Naive thymus-derived CD4-positive, alpha-beta T cell (primary cell): ENCODE measurements at regions not wholly inside any gene's neighbourhood (a gene's known extent, or its start where the extent isn't known, plus 50 kb on each side); places are given as distances from the start of the nearest gene placed in this dataset.

Source experiments
- ATAC-seq: fragments of 150-1000 bp; cut with Tn5 transposase; 2 replicates; pipeline ENCODE4 v1.10.0; 2021; ENCODE audit warnings: mild to moderate bottlenecking, moderate library complexity
- CTCF ChIA-PET: fragments of 350-600 bp; sonication (Branson Sonifier 250); formaldehyde crosslinking; loops from one replicate; lab custom pipeline; 2021; ENCODE audit warnings: antibody characterized with exemption; lab: Charles Lee
- POLR2A ChIA-PET: fragments of 350-600 bp; sonication (Branson Sonifier 250); formaldehyde crosslinking; loops from one replicate; lab custom pipeline; 2021; ENCODE audit warnings: antibody characterized with exemption, inconsistent platforms; lab: Charles Lee
- DNase-seq, 9 donors: peaks; one replicate each; pipeline versions ENCODE4 v3.0.0 to v3.0.0-alpha.2; 2020 to 2022; ENCODE audit warnings: mixed read lengths in 1 of 9
- H3K27ac ChIP-seq: one replicate; pipeline ENCODE4 v1.7.0; 2013; ENCODE audit warnings: mild to moderate bottlenecking, low read depth, low read length, moderate library complexity
- H3K27me3 ChIP-seq, 2 donors: one replicate each; pipeline ENCODE4 v1.7.0; 2013; ENCODE audit warnings: low read length in 2 of 2, mild to moderate bottlenecking in 2 of 2, moderate library complexity in 2 of 2; ENCODE audit not compliant: control insufficient read depth in 2 of 2, insufficient read depth in 2 of 2
- H3K36me3 ChIP-seq, 3 experiments: 1 replicate in 2 of 3; 2 replicates in 1 of 3; pipeline ENCODE4 v1.7.0; 2013; ENCODE audit warnings: low read length in 3 of 3, mild to moderate bottlenecking in 3 of 3, moderate library complexity in 1 of 3; ENCODE audit not compliant: insufficient read depth in 3 of 3, control insufficient read depth in 2 of 3
- H3K4me1 ChIP-seq, 2 donors: one replicate each; pipeline ENCODE4 v1.7.0; 2013; ENCODE audit warnings: low read length in 2 of 2, mild to moderate bottlenecking in 2 of 2, moderate library complexity in 1 of 2; ENCODE audit not compliant: control insufficient read depth in 2 of 2, insufficient read depth in 2 of 2
- H3K4me3 ChIP-seq: 2 replicates; pipeline ENCODE4 v1.7.0; 2013; ENCODE audit warnings: mild to moderate bottlenecking, low read length
- H3K9me3 ChIP-seq, 3 experiments: 1 replicate in 2 of 3; 2 replicates in 1 of 3; pipeline ENCODE4 v1.7.0; 2013; ENCODE audit warnings: low read length in 3 of 3; ENCODE audit not compliant: control insufficient read depth in 2 of 3
- H3K27ac Mint-ChIP-seq, 9 donors: one replicate each; pipeline ENCODE4 v1.8.0; 2020 to 2022; ENCODE audit warnings: mixed read lengths in 9 of 9, mild to moderate bottlenecking in 8 of 9, moderate library complexity in 5 of 9, inconsistent platforms in 2 of 9
- H3K27me3 Mint-ChIP-seq, 5 donors: one replicate each; pipeline ENCODE4 v1.8.0; 2021 to 2022; ENCODE audit warnings: mixed read lengths in 5 of 5, mild to moderate bottlenecking in 1 of 5
- H3K36me3 Mint-ChIP-seq, 5 donors: one replicate each; pipeline ENCODE4 v1.8.0; 2020 to 2022; ENCODE audit warnings: mixed read lengths in 5 of 5, mild to moderate bottlenecking in 3 of 5, inconsistent platforms in 1 of 5
- H3K4me1 Mint-ChIP-seq, 7 donors: one replicate each; pipeline ENCODE4 v1.8.0; 2020 to 2022; ENCODE audit warnings: mixed read lengths in 7 of 7, mild to moderate bottlenecking in 3 of 7, inconsistent platforms in 1 of 7
- H3K4me3 Mint-ChIP-seq, 10 donors: one replicate each; pipeline ENCODE4 v1.8.0; 2020 to 2022; ENCODE audit warnings: mild to moderate bottlenecking in 10 of 10, mixed read lengths in 10 of 10, moderate library complexity in 6 of 10, inconsistent platforms in 2 of 10
- H3K9me3 Mint-ChIP-seq, 11 donors: one replicate each; pipeline ENCODE4 v1.8.0; 2020 to 2022; ENCODE audit warnings: mixed read lengths in 11 of 11, mild to moderate bottlenecking in 4 of 11, inconsistent platforms in 1 of 11, moderate library complexity in 1 of 11
- intact Hi-C, 2 donors: fragments of 100-400 bp; cut with micrococcal nuclease; formaldehyde crosslinking; loops; one replicate each; pipeline ENCODE4 v1.15.1; 2023

DNA sequence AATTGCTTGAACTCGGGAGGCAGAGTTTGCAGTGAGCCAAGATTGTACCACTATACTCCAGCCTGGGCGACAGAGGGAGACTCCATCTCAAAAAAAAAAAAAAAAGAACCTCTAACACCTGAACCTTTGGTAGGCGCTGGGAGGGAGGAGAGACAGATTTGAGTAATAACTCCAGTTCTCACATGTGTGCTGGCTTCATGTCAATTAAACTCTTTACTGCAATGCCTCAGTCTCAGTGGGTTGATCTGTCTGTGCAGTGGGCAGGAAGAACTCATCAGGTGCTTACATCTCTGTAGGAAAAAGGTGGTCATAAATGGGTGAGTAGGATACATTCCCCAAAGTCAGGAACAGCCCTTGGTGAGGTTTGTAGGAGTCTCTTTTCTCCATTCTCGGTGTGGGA, 85.1 kb upstream of the ABCC4 start:
- Histone ChIP-seq H3K4me3 (no peak overlapping the region), H3K36me3 (no peaks in the 10 kb centered on the region), H3K4me1 (no peaks in the 10 kb centered on the region), H3K9me3 (no peaks in the 10 kb centered on the region), H3K27me3 (no peaks in the 10 kb centered on the region), H3K27ac (no peak overlapping the region)
- ATAC-seq (no peak), DNase-seq (no peak)
- Mint-ChIP-seq H3K4me3 (no peak overlapping the region), H3K9me3 (peaks cover 0 to 1% (median 0%) of the 10 kb centered on the region in 11 donors), H3K27me3 (peaks cover 7 to 27% (median 10%) of the 10 kb centered on the region in 5 donors), H3K36me3 (peaks cover 0 to 4% (median 0%) of the 10 kb centered on the region in 5 donors), H3K4me1 (peaks cover 0 to 2% (median 0%) of the 10 kb centered on the region in 7 donors), H3K27ac (no peak overlapping the region)
- POLR2A ChIA-PET, result no interaction called here
- intact Hi-C loops, result no loop called here
- CTCF ChIA-PET, result interaction anchor here (1.0 kb wide), 1 partner anchor 195 kb away, joined by 3 read pairs; no protein-coding TSS in a partner anchor

DNA sequence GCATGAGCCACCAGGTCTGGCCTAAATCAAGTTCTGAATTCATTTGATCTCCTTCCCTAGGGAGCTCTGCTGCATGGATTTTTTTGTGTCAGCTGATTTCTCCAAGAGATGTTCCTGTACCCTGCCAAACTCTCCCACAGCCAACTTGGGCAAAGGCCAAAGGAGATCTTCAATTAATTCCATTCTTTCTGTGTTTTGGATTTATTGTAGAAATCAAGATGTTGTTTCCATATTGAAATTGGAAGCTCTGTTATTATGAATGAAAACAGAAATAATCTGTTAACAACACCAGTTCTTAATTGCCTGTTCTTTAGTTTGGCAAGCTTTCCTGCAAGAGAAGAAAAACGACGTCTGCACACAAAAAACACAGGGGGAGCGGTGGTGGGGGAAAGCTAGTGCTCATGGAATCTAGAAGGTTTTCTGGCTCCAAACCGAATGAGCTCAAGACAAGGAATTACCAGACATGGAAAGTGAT, 86.5 kb upstream of the ABCC4 start:
- ChIA-PET POLR2A (no interaction called here), CTCF (interaction anchor here (1.2 kb wide), 1 partner anchor 199 kb away, joined by 6 read pairs; no protein-coding TSS in a partner anchor)
- Histone ChIP-seq H3K27ac (no peak overlapping the region), H3K36me3 (no peaks in the 10 kb centered on the region), H3K9me3 (no peaks in the 10 kb centered on the region), H3K4me1 (no peaks in the 10 kb centered on the region), H3K27me3 (no peaks in the 10 kb centered on the region), H3K4me3 (no peak overlapping the region)
- H3K36me3 Mint-ChIP-seq, result peaks cover 0 to 4% (median 0%) of the 10 kb centered on the region in 5 donors
- peaks cover 0 to 3% (median 0%) of the 10 kb centered on the region in 11 donors for H3K9me3 Mint-ChIP-seq
- peaks cover 0 to 6% (median 0%) of the 10 kb centered on the region in 7 donors for H3K4me1 Mint-ChIP-seq
- peak overlapping the region in 1 of 9 donors; percentile 41 for H3K27ac Mint-ChIP-seq
- DNase-seq (no peak), ATAC-seq (no peak)
- H3K4me3 Mint-ChIP-seq, result no peak overlapping the region
- intact Hi-C loops, result no loop called here
- H3K27me3 Mint-ChIP-seq, result peaks cover 7 to 27% (median 13%) of the 10 kb centered on the region in 5 donors

DNA sequence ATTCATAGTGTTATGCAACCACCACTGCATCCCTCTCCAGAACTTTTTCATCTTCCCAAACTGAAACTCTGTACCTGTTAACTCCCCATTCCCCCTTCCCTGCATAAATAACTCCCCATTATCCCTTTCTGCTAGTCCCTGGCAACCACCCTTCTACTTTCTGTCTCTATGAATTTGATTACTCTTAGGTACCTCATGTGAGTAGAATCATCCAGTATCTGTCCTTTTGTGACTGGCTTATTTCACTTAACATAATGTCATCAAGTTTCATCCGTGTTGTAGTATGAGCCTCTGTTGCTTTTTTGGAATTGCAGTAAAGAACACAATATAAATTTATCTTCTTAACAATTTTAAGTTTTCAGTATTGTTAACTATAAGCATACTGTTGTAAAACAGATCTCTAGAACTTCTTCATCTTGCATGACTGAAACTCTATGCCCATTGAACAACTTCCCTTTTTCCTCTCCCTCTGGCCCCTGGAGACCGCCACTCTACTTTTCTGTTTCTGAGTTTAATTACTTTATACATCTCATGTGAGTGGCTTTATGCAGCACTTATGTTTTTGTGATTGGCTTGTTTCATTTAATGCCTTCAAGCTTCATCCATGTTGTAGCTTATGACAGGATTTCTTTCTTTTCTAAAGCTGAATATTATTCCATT, 87.3 kb upstream of the ABCC4 start:
- Mint-ChIP-seq H3K9me3 (peaks cover 0 to 3% (median 0%) of the 10 kb centered on the region in 11 donors), H3K4me3 (no peak overlapping the region), H3K4me1 (peaks cover 0 to 6% (median 0%) of the 10 kb centered on the region in 7 donors), H3K36me3 (peaks cover 0 to 4% (median 0%) of the 10 kb centered on the region in 5 donors), H3K27ac (no peak overlapping the region), H3K27me3 (peaks cover 7 to 27% (median 13%) of the 10 kb centered on the region in 5 donors)
- ChIA-PET POLR2A (no interaction called here), CTCF (interaction anchor here (0.7 to 1.2 kb wide), 2 partner anchors 16 to 200 kb away, joined by 4 to 6 read pairs; no protein-coding TSS in a partner anchor)
- intact Hi-C loops, result no loop called here
- ATAC-seq (no peak), DNase-seq (no peak)
- Histone ChIP-seq H3K27ac (no peak overlapping the region), H3K9me3 (no peaks in the 10 kb centered on the region), H3K4me3 (no peak overlapping the region), H3K36me3 (no peaks in the 10 kb centered on the region), H3K27me3 (no peaks in the 10 kb centered on the region), H3K4me1 (no peaks in the 10 kb centered on the region)

DNA sequence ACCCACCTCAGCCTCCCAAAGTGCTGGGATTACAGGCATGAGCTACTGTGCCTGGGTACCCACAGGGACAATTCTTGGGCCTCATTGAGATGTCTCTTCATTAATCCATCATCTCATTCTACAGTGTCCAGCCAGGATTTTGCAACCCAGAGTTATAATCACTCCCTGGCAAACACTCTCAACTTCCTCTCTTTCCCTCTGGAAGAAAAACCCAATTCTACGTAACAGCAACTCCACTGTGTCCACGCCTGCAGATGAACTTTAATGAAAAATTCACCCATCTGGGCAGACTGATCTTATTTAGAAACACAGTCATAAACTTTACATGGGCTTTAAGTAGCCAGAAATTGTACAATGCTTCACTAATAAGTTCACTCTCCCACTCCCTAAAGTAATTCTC, 90.1 kb upstream of the ABCC4 start:
- intact Hi-C loops, result no loop called here
- Histone ChIP-seq H3K36me3 (no peaks in the 10 kb centered on the region), H3K27ac (no peak overlapping the region), H3K4me1 (no peaks in the 10 kb centered on the region), H3K27me3 (no peaks in the 10 kb centered on the region), H3K9me3 (no peaks in the 10 kb centered on the region), H3K4me3 (no peak overlapping the region)
- ATAC-seq (no peak), DNase-seq (no peak)
- peaks cover 0 to 6% (median 0%) of the 10 kb centered on the region in 7 donors for H3K4me1 Mint-ChIP-seq
- CTCF ChIA-PET, result interaction anchor here (0.5 kb wide), 1 partner anchor 15 kb away, joined by 3 read pairs; no protein-coding TSS in a partner anchor
- H3K9me3 Mint-ChIP-seq, result peaks cover 0 to 3% (median 0%) of the 10 kb centered on the region in 11 donors
- no peak overlapping the region for H3K27ac Mint-ChIP-seq
- H3K36me3 Mint-ChIP-seq, result peaks cover 0 to 4% (median 0%) of the 10 kb centered on the region in 5 donors
- POLR2A ChIA-PET, result no interaction called here
- peaks cover 7 to 24% (median 13%) of the 10 kb centered on the region in 5 donors for H3K27me3 Mint-ChIP-seq
- no peak overlapping the region for H3K4me3 Mint-ChIP-seq

DNA sequence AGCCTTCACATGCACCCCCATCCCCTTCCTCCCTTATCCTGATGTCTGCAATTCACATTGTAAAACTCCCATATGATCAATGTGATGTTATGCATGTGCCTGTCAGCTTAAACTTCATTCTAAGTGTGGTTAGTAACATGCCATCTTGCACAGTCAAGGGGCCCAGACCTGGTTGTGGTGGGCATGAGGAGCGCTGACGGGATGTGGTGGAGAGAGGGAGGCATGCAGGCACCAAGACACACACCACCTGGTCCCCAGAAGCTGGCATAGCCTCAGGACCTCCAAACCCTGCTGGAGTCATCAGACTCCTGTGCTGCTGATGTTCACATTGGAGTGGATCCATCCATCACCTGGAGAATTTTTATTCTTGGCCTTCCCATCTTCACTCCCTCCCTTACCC, 90.5 kb upstream of the ABCC4 start:
- no peaks in the 10 kb centered on the region for H3K36me3 ChIP-seq
- CTCF ChIA-PET, result no interaction called here
- H3K27ac Mint-ChIP-seq, result no peak overlapping the region

DNA sequence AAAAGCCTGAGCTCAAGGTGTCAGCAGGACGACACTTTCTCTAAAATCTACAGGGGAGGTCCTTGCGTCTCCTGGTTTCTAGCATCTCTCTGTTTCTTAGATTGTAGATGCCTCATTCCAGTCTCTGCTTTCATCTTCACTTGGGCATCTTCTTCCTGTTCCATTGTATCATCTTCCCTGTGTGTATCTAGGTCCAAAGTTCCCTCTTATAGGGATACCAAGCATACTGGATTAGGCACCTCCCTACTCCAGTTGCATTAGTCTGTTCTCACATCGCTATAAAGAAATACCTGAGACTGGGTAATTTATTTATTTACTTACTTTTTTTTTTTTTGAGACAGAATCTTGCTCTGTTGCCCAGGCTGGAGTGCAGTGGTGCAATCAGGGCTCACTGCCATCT, 91.3 kb upstream of the ABCC4 start:
- H3K9me3 Mint-ChIP-seq, result peaks cover 0 to 3% (median 0%) of the 10 kb centered on the region in 11 donors
- H3K4me1 Mint-ChIP-seq, result peaks cover 0 to 6% (median 0%) of the 10 kb centered on the region in 7 donors
- Histone ChIP-seq H3K27ac (no peak overlapping the region), H3K27me3 (no peaks in the 10 kb centered on the region), H3K36me3 (no peaks in the 10 kb centered on the region), H3K4me1 (no peaks in the 10 kb centered on the region), H3K9me3 (no peaks in the 10 kb centered on the region), H3K4me3 (no peak overlapping the region)
- intact Hi-C loops, result no loop called here
- H3K27me3 Mint-ChIP-seq, result peaks cover 7 to 24% (median 13%) of the 10 kb centered on the region in 5 donors
- no peak overlapping the region for H3K27ac Mint-ChIP-seq
- H3K36me3 Mint-ChIP-seq, result peaks cover 0 to 4% (median 0%) of the 10 kb centered on the region in 5 donors
- ChIA-PET POLR2A (no interaction called here), CTCF (no interaction called here)
- ATAC-seq (no peak), DNase-seq (no peak)
- no peak overlapping the region for H3K4me3 Mint-ChIP-seq

More for the DNA sequence above, 90.5 kb upstream of the ABCC4 start:
- Histone ChIP-seq H3K27ac (no peak overlapping the region), H3K4me1 (no peaks in the 10 kb centered on the region), H3K4me3 (no peak overlapping the region), H3K9me3 (no peaks in the 10 kb centered on the region), H3K27me3 (no peaks in the 10 kb centered on the region)
- ATAC-seq, result no peak
- H3K9me3 Mint-ChIP-seq, result peaks cover 0 to 3% (median 0%) of the 10 kb centered on the region in 11 donors
- H3K27me3 Mint-ChIP-seq, result peaks cover 7 to 24% (median 13%) of the 10 kb centered on the region in 5 donors
- no peak for DNase-seq
- POLR2A ChIA-PET, result no interaction called here
- no peak overlapping the region for H3K4me3 Mint-ChIP-seq
- peaks cover 0 to 6% (median 0%) of the 10 kb centered on the region in 7 donors for H3K4me1 Mint-ChIP-seq
- intact Hi-C loops, result no loop called here
- peaks cover 0 to 4% (median 0%) of the 10 kb centered on the region in 5 donors for H3K36me3 Mint-ChIP-seq
